ENCODE measurements at regions not wholly inside any gene's neighbourhood (a gene's known extent, or its start where the extent isn't known, plus 50 kb on each side); places are given as distances from the start of the nearest gene placed in this dataset.

- no peak for TF ChIP-seq ZNF592 (IDR thresholded peaks at IDR 0.05)
- no peak for TF ChIP-seq CHD4 (IDR thresholded peaks at IDR 0.05)
These were observed 93.7 kb upstream of the CAV2 start (continued) for GRCh38 chr7:116405810-116406209.

- Histone ChIP-seq H3K27me3 (replicated peaks in 1 of 2; ENCODE audit: control insufficient read depth in 2 of 2, insufficient read depth in 2 of 2, low read length in 1 of 2) (peaks cover 0 to 5% of the 10 kb centered on the region in 2 experiments; a peak in 1 of 4 replicates), H3K36me3 (ENCODE audit: control insufficient read depth in 2 of 2, insufficient read depth in 2 of 2, low read length in 1 of 2) (no peaks in the 10 kb centered on the region), H2AFZ (ENCODE audit: control insufficient read depth, low read depth, low read length) (no peak overlapping the region), H3K9ac (ENCODE audit: control insufficient read depth, insufficient read depth, low read length) (no peak overlapping the region), H3K4me2 (ENCODE audit: control insufficient read depth, insufficient read depth) (no peak overlapping the region), H3K4me1 (ENCODE audit: control insufficient read depth, insufficient read depth, low read length) (no peaks in the 10 kb centered on the region), H4K20me1 (ENCODE audit: control insufficient read depth, insufficient read depth) (no peaks in the 10 kb centered on the region), H3K27ac (ENCODE audit: control insufficient read depth, insufficient read depth) (no peak overlapping the region), H3K79me2 (ENCODE audit: control insufficient read depth, insufficient read depth, low read length) (no peaks in the 10 kb centered on the region), H3K9me3 (replicated peaks; ENCODE audit: control insufficient read depth, insufficient read depth, low read length) (no peaks in the 10 kb centered on the region), H3K4me3 (no peak overlapping the region)
- CTCF ChIA-PET = no interaction called here
- intact Hi-C loops (cut with micrococcal nuclease; ENCODE audit: unreplicated experiment) (no loop called here), in situ Hi-C loops (cut with MboI) (no loop called here)
- RAD21 ChIA-PET (ENCODE audit: unreplicated experiment) = no interaction called here
- WGBS (ENCODE audit: insufficient coverage, insufficient replicate concordance, low lambda C conversion rate, missing lambda C conversion rate) = 56% methylated on average over 3 of the region's 3 CpGs
- FAIRE-seq = no peak
- no peak for DNase-seq (ENCODE audit: low read depth, low spot score)
- POLR2A ChIA-PET = no interaction called here
- no peak for ATAC-seq
- BruUV-seq (replicated peaks) = no TSS peak
- SMC1A ChIA-PET (ENCODE audit: uncharacterized antibody, unreplicated experiment) = no interaction called here
- no peak for TF ChIP-seq SMARCA5 (IDR thresholded peaks at IDR 0.05)
- no peak for TF ChIP-seq SUZ12 (IDR thresholded peaks at IDR 0.05; ENCODE audit: unreplicated experiment)
- TF ChIP-seq KDM1A (IDR thresholded peaks at IDR 0.05; ENCODE audit: borderline replicate concordance) = no peak
- no peak for TF ChIP-seq RFX5 (IDR thresholded peaks at IDR 0.05; ENCODE audit: low read depth, low read length)
- no peak for TF ChIP-seq RUNX3 (IDR thresholded peaks at IDR 0.05; ENCODE audit: low read length)
- TF ChIP-seq NBN (IDR thresholded peaks at IDR 0.05) = no peak
- TF ChIP-seq HDAC2 (IDR thresholded peaks at IDR 0.05) = no peak
- TF ChIP-seq MXI1 (IDR thresholded peaks at IDR 0.05; ENCODE audit: low read depth, low read length) = no peak
- TF ChIP-seq YY1 (IDR thresholded peaks at IDR 0.05; ENCODE audit: low read depth, low read length) = no peak
- TF ChIP-seq TCF7 (IDR thresholded peaks at IDR 0.05; ENCODE audit: borderline replicate concordance) = no peak
- TF ChIP-seq CREM (IDR thresholded peaks at IDR 0.05; ENCODE audit: low read depth) = no peak
- TF ChIP-seq PRDM15 (CRISPR knock-in tag; IDR thresholded peaks at IDR 0.05) = no peak
- TF ChIP-seq SMAD5 (IDR thresholded peaks at IDR 0.05; ENCODE audit: low read depth) = no peak
- no peak for TF ChIP-seq SIX5 (IDR thresholded peaks at IDR 0.05; ENCODE audit: low read depth, low read length, severe bottlenecking)
- TF ChIP-seq ZNF207 (IDR thresholded peaks at IDR 0.05; ENCODE audit: borderline replicate concordance) = no peak
- TF ChIP-seq CBX5 (IDR thresholded peaks at IDR 0.05; ENCODE audit: low read depth) = no peak
These were observed 92.4 kb upstream of the CAV2 start for GRCh38 chr7:116407165-116407564.
